NCI-H510A treated with DMSO at 0.1 percent for 48 hours (cell line): ENCODE measurements at regions not wholly inside any gene's neighbourhood (a gene's known extent, or its start where the extent isn't known, plus 50 kb on each side); places are given as distances from the start of the nearest gene placed in this dataset.

ENCODE experiments used
- DNase-seq: peaks from one replicate; lab custom pipeline; 2025; lab: John Stamatoyannopoulos, UW

DNA sequence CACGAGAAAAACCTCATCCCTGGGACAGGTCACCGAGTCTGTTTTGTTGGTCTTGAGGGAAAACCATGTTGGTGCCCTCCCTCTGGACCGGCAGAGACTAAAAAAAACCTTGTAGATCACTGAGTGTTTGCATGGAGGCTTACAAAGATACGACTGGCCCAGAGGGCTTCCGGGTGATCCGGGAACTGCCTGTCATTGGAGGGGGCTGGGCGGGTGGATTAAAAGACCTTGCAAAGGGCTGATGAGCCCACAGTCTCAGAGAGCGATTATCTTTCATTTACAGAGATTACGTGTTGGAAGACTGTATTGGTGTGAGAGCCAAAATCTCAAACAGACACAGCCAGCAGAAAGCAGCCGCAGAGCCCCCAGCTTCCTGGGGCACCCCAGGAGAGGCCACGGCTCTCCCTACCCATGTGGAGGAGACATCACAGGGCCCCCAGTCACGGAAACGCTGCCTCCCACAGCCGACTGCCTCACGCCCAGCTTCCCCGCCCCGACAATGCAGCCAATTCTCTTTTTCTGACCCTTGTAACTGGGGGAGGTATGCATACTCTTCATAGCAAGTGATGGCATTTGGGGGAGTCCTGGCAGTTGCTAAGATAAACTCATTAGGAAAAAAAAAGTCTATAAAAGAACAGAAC, 426.4 kb downstream of the CTTN start:
- DNase-seq = peak; percentile 13

DNA sequence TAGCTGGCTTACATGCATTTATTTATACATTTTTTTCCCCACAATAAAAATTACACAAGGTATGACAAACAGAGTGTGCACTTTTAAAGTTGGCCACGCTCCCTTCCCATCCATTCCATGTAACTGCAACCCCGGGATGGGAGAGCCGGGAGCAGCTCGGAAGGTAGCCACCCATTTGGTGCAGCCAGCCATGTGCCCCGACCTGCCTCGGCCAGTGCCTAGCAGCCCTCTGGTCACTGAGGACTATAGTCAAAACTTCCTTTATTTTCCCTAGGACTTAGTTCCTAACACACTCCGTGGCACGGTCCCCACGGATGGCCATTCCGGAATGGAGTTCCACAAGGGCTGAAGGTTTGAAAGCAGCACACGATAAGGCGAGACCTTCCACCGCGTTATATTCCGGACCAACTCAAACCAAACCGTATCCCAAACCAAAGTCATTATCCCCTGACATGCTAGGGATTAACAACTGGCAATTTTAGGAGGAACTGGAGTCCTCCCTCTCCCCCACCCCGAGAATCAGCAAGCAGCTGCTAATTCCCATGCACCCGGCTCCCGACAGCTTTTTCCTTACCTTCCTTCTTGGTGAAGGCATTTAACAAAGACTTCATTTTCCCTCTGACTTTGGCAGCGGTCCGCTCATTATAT, 426.4 kb downstream of the SHANK2 start:
- DNase-seq = peak; percentile 65

DNA sequence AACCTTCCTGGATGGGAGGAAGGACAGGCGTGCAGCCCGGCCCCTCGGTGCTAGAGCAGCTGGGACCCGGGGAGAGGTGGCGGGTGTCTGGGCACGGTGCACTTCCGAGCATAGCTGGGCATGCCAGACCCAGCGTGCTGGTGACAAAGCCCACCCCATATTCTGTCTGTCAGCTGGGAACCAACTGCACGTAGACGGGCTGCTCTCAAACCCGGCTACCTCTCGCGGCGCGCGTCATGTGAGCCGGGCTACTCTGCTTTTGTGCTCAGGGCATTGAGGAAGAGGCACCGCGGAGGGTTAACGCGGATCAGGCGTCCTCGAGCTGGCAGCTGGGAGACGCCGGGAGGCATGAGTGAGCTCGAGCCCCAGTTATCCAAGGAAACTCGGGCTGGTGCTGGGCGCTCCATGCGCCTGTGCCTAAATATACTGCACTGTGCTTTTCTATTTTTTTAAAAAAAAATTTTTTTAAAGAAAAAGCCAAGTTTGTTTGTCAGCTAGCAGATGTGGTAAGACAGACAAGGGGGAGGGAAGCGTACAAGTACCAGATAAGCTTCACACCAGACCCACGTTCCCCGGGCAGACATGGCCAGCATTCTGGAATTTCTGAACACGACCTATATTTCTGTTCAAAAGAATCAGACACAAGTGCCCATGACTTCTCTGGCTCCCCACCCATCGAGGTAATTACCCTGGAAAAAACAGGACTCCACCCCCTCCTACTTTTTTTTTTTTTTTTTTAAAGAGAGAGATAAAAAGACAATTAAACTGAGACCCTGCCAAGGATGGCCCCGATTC, 425.6 kb downstream of the SHANK2 start:
- peak; percentile 70 for DNase-seq

DNA sequence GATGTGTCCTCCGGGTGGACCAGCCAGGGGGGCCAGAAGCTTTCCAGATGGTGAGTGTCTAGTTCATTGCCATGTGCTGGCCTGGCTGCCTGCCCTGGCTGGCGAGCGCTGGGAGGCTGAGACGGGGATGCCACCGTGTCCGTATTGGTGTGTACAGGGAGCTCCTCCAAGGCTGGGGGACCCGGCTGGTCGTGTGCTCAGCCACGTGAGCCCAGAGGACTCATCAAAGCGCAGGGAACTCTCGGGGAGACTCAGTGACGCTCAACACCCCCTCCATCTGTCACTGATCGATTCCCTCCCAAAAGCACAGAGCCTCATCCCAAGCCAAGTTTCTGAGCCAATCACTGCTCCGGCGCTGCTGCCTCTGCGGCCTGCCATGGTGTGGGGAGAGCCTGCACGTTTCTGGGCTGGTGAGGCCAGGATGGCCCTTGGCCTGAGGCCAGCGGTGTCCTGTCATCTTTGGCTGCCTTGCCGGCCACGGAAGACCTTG, 423.7 kb downstream of the SHANK2 start:
- DNase-seq = no peak

DNA sequence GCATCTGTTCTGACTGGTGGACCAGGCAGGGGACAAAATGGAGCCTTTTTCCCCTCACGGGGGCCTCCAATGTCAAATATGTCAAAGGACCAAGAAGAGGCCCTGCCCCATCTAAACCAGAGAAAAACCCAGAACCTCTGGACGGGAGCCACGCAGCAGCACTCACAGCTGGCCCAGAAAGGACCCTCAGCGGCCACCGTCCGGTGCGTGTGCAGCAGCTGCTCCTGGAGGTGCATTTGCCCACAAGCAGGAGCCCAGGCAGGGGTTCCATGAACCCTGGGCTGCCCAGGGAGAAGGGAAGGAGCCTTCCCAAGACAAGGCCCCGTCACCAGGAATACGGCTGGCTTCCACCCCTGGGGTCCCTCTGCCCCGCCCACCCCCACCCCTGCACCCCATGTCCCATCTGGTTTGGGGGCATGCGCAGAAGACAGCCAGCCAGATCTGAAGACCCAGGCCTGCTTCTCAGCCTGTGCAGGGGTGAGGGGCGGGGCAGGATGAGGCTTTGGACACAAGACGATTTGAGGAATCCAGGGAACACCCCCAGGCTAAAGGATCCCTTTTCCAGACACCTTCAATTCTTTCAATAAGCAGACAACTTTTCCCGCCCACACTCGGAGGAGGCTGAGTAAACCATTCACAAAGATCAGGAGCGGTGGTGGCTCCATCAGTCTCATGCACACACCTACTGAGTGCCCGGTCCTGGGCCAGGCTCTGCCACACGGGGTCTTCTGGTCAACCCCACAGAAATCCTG, 423.1 kb downstream of the SHANK2 start:
- no peak for DNase-seq

DNA sequence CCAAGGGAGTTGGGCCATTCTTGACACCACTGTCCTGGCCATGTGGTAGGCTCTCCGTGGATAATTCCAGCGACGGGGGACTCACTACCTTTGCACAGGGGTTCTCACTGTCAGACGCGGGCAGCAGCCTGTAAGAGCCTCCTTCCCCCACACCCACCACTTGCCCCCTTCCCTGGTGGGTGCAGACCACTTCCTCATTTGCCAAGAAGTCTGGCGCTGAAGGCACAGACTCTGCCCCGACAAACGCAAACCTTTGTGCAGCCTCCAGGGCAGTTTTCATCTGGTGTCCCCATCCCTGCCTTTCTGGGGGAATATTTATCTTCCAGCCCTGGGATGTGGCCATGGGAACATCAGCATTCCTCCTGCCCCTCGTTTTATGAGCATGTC, 422.5 kb downstream of the SHANK2 start:
- no peak for DNase-seq

DNA sequence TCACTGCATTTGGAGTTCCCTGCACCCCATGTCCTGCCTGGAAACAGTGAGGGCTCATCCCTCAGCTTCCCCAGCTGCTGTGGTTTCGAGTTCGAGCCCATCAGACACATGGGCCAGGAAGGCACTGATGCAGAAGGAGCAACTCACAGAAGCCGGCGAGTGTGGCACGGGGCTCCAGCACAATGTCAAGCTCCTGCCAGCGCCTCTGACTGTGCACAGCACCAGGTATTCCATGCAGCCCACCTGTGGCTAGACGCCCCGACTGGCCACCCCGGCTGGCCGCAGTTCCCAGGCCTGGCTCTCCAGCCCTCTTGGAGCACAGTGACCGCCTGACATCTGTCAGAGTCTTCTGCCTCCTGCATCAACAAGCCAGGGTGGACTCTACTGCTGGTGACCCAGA, 419.4 kb downstream of the SHANK2 start:
- no peak for DNase-seq

DNA sequence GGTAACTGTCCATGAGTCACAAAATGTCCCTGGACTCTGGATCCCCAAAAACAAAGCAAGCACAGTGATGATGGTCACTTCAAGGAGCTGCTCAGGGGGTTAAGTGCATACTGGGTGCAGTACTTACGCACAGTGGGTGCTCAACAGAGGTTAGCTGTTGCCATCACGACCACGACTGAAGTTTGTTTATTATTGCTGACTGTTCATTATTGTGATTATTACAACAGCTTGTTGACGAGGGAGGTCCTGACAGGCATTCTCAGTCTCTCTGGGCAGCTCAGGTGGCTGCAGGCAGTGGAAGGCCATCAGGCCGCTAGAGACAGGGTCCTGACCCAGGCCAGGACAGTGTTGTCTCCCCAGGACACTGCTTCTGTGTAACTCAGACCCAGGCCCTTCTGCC, 418.8 kb downstream of the SHANK2 start:
- no peak for DNase-seq

DNA sequence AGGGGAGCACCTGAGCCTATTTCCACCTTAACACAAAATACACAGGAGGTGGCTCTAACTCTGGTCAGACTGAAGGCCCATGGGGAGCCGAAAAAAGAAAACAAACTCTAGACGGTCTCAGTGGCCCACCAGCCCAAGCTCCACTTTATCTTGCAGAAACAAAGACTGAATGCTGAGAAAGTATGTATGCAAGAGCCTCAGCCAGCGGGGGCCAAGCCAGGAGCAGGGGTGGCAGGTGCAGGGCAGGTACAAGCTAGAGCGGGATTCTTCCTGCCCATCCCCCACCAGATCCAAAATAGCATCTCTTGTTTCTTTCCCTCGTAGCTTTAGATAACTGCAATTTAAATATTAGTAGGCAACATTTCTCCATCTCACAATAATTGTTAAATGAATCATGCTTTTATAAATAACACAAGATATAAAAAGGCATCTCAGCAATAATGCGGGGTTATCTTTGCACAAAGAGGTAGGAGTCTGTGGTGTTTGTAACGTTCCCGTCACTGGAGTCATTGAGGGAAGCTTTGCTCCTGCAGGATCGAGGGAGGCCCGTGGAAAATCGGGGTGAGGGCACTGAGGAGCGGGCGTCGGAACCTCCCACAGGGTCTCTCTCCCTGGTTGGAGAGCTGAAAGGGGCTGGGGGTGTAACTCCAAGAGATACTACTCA, 418.0 kb downstream of the SHANK2 start:
- peak; percentile 74 for DNase-seq

DNA sequence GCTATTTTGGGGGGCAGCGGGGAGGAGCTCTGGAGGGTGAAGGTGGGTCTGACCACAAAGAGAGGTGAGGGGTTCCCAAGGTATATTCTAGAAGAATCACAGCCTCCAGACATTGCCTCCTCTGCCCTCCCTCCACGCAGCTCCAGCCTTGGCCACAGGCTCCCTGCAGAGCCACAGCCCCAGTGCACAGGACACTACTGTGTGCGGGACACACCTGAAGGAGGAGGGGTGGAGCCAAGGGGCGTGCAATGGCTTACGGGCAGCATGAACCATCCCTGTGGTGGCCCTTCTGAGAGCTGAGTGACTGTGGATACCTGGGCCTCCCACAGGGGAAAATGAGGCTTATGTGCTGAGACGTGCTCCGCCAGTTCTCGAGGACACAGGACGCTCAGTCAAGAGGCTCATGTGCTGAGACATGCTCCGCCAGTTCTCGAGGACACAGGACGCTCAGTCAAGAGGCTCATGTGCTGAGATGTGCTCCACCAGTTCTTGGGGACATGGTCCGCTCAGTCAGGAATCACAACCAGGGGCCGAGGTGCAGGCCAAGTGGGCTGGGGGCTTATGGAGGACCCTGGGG, 417.3 kb downstream of the SHANK2 start:
- peak; percentile 58 for DNase-seq

DNA sequence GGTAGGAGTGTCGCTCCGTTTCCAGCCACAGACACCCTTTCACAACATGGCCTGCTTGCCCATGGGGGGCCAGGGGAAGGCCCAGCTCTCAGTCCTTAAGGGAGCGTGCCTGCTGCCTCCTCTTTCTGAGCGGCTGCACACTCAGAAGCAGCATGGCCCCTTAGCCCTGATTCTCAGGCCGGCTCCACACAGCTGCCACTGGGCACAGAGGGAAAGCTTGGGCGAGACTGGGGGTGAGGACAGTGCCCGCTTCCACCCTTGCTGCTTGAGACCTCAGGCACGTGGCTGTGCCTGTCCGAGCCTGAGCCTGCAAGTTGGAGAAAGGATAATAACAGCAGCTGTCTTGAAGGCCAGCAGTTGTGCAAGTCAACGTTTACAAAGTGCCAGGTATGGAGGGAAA, 416.3 kb downstream of the SHANK2 start:
- DNase-seq = peak; percentile 16

DNA sequence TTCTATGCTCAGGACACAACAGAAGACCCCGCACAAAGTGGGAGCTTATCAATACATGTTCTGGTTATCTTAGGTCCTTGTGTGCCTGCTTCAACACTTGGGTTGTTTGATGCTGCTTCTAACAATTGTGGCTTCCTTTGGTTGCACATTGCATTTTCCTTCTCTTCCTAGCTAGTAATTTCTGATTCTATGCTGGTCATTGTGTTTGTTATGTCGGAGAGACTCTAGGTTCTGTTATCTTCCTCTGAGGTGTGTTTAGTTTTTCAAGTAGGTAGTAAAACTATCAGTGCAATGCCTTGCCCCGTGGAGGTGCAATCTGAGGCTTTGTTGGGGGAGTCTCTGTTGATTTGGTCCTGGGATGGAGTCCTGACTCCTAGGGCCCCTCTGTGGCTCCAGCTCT, 414.2 kb downstream of the SHANK2 start:
- no peak for DNase-seq

DNA sequence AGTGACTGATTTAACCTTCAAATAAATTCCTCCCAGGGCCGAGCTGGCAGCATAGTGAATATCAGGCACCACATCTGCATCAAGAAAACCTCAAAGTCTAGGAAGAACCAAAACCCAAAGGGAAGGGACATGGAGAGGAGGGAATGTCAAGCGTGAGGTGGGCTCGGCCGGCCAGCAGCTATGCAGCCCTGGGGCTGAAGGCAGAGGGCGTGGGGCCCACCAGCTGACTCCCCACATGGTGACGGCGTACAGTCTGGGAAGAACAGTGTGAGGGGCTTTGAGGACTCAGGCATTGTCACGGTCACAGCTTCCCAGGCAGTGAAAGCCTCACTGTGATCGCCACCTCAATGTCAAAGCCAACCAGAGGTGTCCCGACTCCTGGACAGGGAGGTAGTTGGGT, 412.5 kb downstream of the SHANK2 start:
- no peak for DNase-seq

DNA sequence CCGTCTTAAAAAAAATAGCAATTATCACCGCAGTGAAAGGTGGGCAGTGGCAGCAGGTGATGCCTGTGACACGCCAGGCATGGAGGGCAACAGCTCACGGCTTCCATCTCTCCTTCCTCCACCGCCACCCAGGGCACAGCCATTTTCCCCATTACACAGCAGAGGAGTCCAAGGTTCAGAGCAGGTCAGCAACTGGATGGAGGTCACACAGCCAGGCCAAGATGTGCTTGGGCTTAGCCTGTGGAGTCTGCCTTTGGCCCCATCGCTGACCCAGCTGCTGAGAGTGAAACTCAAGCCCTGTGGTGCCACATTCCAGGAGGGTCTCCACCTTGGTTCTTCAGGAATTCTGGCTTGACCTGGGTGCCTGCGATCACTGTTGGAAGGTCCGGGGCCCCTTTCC, 411.1 kb downstream of the SHANK2 start:
- no peak for DNase-seq

DNA sequence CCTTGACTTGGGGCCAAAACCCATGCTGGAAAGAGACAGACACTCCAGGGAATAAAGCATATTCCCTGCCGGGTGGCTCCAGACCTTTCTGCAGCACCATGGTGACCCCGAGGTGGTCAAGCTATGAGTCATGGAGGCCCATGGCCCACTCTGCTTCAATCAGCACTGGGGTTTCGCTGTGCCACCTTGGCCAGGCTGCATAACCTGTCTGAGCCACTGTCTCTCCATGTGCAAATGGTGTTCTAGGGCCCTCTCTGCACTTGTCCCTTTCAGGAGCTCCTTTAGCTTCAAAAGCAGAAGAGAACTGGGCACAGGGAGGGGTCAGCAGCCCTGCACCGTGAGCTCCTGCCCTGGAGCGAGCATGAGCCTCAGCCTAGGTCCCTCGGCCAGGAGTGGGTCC, 410.1 kb downstream of the SHANK2 start:
- no peak for DNase-seq

DNA sequence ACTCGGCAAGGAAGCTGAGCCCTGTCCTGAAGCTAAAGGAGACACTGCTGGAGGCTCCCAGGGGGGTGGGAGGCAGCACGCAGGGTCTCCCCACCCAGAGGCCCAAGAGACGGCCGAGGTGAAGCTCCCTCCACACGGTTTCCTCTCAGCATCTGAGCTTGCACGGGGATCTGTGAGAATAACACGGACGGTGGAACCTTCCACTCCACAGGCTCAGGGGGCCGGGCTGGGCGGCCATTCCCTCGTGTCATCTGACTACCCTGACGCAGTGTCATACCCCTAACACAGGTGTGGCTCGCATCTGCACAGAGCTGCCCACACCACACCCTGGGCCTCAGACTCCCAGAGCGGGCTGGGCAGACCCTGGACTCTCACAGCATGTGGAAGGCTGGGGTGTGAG, 409.7 kb downstream of the SHANK2 start:
- no peak for DNase-seq

DNA sequence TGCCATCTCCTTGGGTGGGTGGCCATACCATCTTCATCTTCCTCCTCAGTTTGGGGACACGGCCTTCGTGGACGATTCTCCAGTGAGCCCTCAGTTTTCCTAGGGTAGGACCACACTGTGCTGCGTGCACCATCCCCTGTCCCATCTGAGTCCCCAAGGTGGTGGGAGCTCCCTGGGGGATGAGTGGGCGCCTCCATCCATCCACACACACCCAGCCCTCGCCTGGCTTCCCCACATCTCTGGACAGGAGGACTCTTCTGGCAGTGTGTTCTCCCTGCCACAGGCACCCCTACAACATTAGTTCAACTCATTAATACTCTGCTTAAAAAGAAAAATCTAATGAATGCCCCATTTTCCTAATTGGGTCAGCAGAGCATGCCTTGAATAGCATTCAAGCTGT, 408.5 kb downstream of the SHANK2 start:
- no peak for DNase-seq

DNA sequence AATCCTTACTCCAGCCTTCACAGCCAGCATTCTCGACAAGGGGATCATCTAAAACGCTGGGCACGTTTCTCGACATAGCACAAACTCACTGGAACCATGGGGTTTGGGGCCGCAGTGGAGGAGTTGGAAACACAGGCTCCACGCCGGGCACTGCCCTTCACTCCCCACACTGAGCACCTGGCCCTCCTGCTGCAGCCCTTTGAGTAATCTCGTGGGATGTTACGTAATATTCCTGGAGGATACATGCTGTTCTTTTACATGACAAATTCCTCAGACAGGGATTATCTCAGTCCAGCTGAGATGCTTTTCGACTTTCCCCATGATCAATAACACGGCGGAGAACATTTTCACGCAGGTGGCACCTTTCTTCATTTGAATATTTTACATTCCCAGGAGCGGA, 408.0 kb downstream of the SHANK2 start:
- DNase-seq = no peak

DNA sequence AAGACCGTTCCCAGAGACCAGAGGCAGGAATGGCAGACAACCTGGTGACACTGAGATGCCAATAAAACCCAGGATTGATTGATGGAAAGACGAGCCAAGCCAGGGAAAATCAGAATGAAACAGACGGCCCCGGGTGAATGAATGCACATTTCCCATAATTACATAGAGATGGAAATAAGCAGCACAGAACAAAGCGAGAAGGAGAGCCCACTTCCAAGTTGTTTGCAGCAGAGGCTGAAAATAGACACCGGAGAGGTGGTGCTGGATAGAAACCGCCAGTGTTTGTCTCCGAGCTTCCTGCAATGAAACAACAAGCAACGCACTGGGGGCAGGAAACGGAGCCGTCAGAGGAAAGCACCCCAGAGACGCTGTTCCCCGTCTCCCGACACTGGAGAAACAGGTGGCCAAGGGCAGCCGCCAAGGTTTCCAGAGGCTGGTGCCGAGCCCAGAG, 406.8 kb downstream of the SHANK2 start:
- no peak for DNase-seq

DNA sequence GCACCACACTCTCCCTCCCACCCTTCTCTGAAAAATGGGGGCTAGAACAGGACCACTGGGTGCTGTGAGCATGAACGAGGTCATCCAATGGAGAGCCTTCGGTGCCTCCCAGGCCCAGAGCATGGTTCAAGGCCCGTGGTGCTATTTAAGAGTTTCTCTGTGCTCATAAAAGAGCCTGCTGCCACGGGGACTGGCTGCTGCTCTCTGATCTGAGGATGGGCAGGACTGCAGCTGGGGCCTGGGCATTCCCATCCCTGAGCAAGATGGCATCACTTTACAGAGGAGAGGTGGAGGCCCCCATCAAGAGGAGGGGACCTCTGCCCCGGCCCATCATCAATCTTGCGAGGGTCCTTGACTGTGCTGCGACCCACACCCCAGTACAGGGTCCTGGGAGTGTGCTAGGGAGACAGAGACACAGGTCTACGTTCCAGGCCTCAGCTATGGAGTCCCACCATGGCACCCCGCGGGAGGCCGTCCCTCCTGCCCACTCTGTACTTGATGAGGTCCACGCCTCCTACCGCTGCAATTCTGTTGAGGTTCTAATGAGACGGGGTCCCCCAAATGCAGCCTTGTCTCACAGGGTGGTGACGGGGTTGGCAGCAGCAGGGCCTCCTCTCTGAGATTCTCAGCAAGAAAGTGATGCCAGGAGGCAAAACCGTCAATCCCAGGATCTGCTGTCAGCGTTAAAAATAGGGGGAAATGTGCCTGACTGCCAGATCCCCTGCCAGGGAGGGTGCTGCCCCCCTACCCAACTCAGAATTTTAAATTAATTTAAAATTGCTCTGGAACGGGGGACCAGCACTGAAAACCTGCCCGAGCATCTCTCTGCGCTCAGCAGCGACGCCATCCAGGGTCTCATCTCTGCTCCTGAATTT, 405.4 kb downstream of the SHANK2 start:
- no peak for DNase-seq
